Neural progenitor cell (in vitro differentiated cells): ENCODE measurements at regions not wholly inside any gene's neighbourhood (a gene's known extent, or its start where the extent isn't known, plus 50 kb on each side); places are given as distances from the start of the nearest gene placed in this dataset.

Source experiments
- DNase-seq: peaks from one replicate; pipeline ENCODE4 v3.0.0-alpha.2; 2016; ENCODE audit warnings: low spot score
- H2AFZ ChIP-seq: fragments of 200-600 bp; sonication (generic); replicated peaks from 2 replicates; pipeline ENCODE4 v1.6.1; 2016; ENCODE audit warnings: antibody characterized with exemption
- H3F3A ChIP-seq: fragments of 200-600 bp; sonication (generic); 2 replicates; pipeline ENCODE4 v1.6.1; 2016; ENCODE audit warnings: antibody characterized with exemption, low read depth
- H3K27ac ChIP-seq: fragments of 200-600 bp; sonication (generic); 2 replicates; pipeline ENCODE4 v1.5.1; 2016; ENCODE audit warnings: mild to moderate bottlenecking
- H3K27me3 ChIP-seq: fragments of 200-600 bp; sonication (generic); 2 replicates; pipeline ENCODE4 v1.6.1; 2016; ENCODE audit warnings: mild to moderate bottlenecking, moderate library complexity
- H3K36me3 ChIP-seq: fragments of 200-600 bp; sonication (generic); 2 replicates; pipeline ENCODE4 v1.5.1; 2016
- H3K4me1 ChIP-seq: fragments of 200-600 bp; sonication (generic); 2 replicates; pipeline ENCODE4 v1.6.1; 2016; ENCODE audit warnings: mixed run types
- H3K4me2 ChIP-seq: fragments of 200-600 bp; sonication (generic); 2 replicates; pipeline ENCODE4 v1.6.1; 2016
- H3K4me3 ChIP-seq: fragments of 200-600 bp; sonication (generic); 2 replicates; pipeline ENCODE4 v1.5.1; 2016
- H3K79me2 ChIP-seq: fragments of 200-600 bp; sonication (generic); 2 replicates; pipeline ENCODE4 v1.6.1; 2016; ENCODE audit warnings: low read depth
- H3K9ac ChIP-seq: fragments of 200-600 bp; sonication (generic); 2 replicates; pipeline ENCODE4 v1.6.1; 2016
- H3K9me3 ChIP-seq: fragments of 200-600 bp; sonication (generic); 2 replicates; pipeline ENCODE4 v1.5.1; 2016; ENCODE audit warnings: low read depth
- H4K20me1 ChIP-seq: fragments of 200-600 bp; sonication (generic); 2 replicates; pipeline ENCODE4 v1.6.1; 2016; ENCODE audit warnings: low read depth
- H3K27ac Mint-ChIP-seq: 3 replicates; pipeline ENCODE4 v1.8.0; 2021; ENCODE audit warnings: mixed read lengths
- H3K27me3 Mint-ChIP-seq: 2 replicates; pipeline ENCODE4 v1.8.0; 2022; ENCODE audit warnings: low read depth, mild to moderate bottlenecking, inconsistent platforms, moderate library complexity, mixed read lengths; ENCODE audit not compliant: insufficient read depth
- H3K36me3 Mint-ChIP-seq: 3 replicates; pipeline ENCODE4 v1.8.0; 2021; ENCODE audit warnings: mixed read lengths
- H3K4me1 Mint-ChIP-seq: 3 replicates; pipeline ENCODE4 v1.8.0; 2021; ENCODE audit warnings: mixed read lengths
- H3K4me3 Mint-ChIP-seq: 3 replicates; pipeline ENCODE4 v1.8.0; 2021; ENCODE audit warnings: mild to moderate bottlenecking, moderate library complexity, mixed read lengths
- H3K9me3 Mint-ChIP-seq: 3 replicates; pipeline ENCODE4 v1.8.0; 2020; ENCODE audit warnings: mixed read lengths
- EZH2 ChIP-seq: fragments of 200-600 bp; sonication (generic); IDR thresholded peaks from 2 replicates; pipeline ENCODE4 v1.6.1; 2017; ENCODE audit warnings: antibody characterized with exemption, mild to moderate bottlenecking, moderate library complexity
- EZH2phosphoT487 ChIP-seq: fragments of 200-600 bp; sonication (generic); IDR thresholded peaks from 2 replicates; pipeline ENCODE4 v1.6.1; 2017; ENCODE audit warnings: antibody characterized with exemption
- TF ChIP-seq, protein P1 (sequence below): fragments of 200-600 bp; sonication (generic); IDR thresholded peaks from 2 replicates; pipeline ENCODE4 v1.5.1; 2017; ENCODE audit warnings: antibody characterized with exemption, mild to moderate bottlenecking

DNA sequence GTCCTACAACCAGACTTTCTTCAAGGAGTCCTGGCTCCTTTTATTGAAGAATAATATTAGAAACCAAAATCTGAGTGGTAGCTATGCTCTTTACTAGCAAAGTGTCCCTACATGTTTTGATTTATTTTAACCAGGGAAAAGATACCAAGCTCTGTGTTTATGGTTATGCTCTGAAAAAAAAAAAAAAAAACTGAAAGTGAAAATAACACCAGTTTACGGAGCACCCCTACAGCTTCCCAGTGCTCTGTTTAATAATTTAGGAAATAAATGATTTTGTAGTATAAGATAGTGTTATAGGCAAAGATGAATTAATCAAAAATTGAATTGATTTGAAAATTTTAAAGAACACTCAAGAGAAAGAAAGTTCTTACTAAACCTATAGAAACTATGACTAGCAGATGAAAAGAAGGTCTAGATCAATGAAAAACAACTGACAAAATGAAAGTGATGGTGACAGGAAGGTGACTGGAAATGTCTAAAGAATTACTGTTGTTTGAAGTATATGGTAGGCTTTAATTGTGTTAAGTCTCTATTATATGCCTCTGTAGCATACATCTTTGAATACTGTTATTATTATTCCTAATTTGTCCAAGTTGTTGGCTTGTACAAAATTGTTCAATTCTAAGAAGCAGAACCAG is 1698.4 kb upstream of the PCDH10 start:
- peaks cover 7% of the 10 kb centered on the region for H3K9me3 Mint-ChIP-seq
- Histone ChIP-seq H3F3A (no peaks in the 10 kb centered on the region), H3K4me3 (no peak overlapping the region), H4K20me1 (no peaks in the 10 kb centered on the region), H3K79me2 (no peaks in the 10 kb centered on the region), H3K27me3 (no peaks in the 10 kb centered on the region), H3K4me2 (no peak overlapping the region), H3K27ac (no peak overlapping the region), H3K9ac (no peak overlapping the region), H3K36me3 (no peaks in the 10 kb centered on the region), H2AFZ (no peak overlapping the region), H3K9me3 (no peaks in the 10 kb centered on the region), H3K4me1 (no peaks in the 10 kb centered on the region)
- no peak for TF ChIP-seq EZH2phosphoT487
- no peak for TF ChIP-seq EZH2
- TF ChIP-seq, protein P1, sequence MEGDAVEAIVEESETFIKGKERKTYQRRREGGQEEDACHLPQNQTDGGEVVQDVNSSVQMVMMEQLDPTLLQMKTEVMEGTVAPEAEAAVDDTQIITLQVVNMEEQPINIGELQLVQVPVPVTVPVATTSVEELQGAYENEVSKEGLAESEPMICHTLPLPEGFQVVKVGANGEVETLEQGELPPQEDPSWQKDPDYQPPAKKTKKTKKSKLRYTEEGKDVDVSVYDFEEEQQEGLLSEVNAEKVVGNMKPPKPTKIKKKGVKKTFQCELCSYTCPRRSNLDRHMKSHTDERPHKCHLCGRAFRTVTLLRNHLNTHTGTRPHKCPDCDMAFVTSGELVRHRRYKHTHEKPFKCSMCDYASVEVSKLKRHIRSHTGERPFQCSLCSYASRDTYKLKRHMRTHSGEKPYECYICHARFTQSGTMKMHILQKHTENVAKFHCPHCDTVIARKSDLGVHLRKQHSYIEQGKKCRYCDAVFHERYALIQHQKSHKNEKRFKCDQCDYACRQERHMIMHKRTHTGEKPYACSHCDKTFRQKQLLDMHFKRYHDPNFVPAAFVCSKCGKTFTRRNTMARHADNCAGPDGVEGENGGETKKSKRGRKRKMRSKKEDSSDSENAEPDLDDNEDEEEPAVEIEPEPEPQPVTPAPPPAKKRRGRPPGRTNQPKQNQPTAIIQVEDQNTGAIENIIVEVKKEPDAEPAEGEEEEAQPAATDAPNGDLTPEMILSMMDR = no peak
- H3K36me3 Mint-ChIP-seq = no peaks in the 10 kb centered on the region
- no peak overlapping the region for H3K27ac Mint-ChIP-seq
- H3K4me1 Mint-ChIP-seq = no peaks in the 10 kb centered on the region
- no peak for DNase-seq
- peaks cover 2% of the 10 kb centered on the region for H3K27me3 Mint-ChIP-seq
- no peak overlapping the region for H3K4me3 Mint-ChIP-seq

DNA sequence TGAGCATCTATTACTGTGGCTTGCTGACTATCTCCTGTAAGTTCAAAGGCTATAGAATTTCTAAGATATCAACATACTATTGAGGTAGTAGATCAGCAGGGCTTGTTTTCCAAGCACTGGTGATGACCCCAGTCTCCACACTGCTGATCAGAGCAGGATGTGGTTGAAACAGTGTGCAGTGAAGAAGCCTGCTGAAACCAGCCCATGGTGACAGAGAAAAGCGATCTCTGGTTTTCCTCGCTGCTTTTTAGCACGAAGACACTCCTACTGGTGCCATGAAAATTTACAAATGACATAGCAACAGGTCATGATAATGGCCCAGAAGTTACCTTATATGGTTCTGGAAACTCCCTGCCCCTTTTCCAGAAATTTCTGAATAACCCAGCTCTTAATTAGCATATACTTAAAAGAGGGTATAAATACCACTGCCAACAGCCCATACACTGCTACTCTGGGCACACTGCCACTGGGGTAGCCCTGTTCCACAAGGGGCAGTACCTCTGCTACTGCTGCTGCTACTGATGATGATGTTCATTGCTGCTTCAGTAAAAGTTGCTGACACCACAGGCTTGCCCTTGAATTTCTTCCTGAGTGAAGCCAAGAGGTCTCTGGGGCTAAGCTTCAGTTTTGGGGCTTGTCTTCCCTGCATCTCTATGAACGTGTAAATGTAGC is 1689.5 kb upstream of the PCDH10 start:
- Histone ChIP-seq H3F3A (no peaks in the 10 kb centered on the region), H2AFZ (peak overlapping the region; percentile 3), H3K36me3 (no peaks in the 10 kb centered on the region), H3K27ac (no peak overlapping the region), H3K79me2 (no peaks in the 10 kb centered on the region), H3K4me2 (no peak overlapping the region), H4K20me1 (no peaks in the 10 kb centered on the region), H3K4me3 (no peak overlapping the region), H3K9me3 (no peaks in the 10 kb centered on the region), H3K4me1 (no peaks in the 10 kb centered on the region), H3K9ac (no peak overlapping the region), H3K27me3 (no peaks in the 10 kb centered on the region)
- H3K36me3 Mint-ChIP-seq = no peaks in the 10 kb centered on the region
- TF ChIP-seq, protein P1 = no peak
- TF ChIP-seq EZH2phosphoT487 (no peak), EZH2 (no peak)
- peaks cover 2% of the 10 kb centered on the region for H3K27me3 Mint-ChIP-seq
- peaks cover 10% of the 10 kb centered on the region for H3K9me3 Mint-ChIP-seq
- H3K4me3 Mint-ChIP-seq = no peak overlapping the region
- H3K27ac Mint-ChIP-seq = no peak overlapping the region
- no peaks in the 10 kb centered on the region for H3K4me1 Mint-ChIP-seq
- DNase-seq = no peak

DNA sequence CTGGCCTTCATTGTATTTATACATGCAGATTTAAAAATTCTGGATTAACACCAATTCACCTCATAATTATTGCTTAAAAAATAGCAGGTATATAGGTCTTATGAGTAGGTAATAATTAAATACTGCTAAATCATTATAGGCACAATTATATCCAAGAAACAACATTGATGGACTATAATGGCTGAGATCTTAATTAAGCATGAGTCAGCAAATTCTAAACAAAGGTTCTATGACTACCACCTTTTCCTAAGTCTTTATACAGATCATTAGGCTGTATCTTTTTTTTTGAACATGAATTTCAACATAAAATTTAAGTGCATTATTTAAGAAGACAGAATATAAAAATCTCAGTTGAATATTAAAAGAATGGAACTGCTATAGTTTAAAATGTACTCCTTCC is 1678.7 kb upstream of the PCDH10 start:
- H3K4me2 ChIP-seq = no peak overlapping the region
- no peak overlapping the region for H3K4me3 Mint-ChIP-seq
- no peaks in the 10 kb centered on the region for H3K4me1 Mint-ChIP-seq
- H3F3A ChIP-seq = no peaks in the 10 kb centered on the region
- H3K27ac ChIP-seq = no peak overlapping the region
- H2AFZ ChIP-seq = no peak overlapping the region
- H3K36me3 Mint-ChIP-seq = no peaks in the 10 kb centered on the region
- no peak overlapping the region for H3K4me3 ChIP-seq
- H3K27me3 ChIP-seq = no peaks in the 10 kb centered on the region
- peaks cover 4% of the 10 kb centered on the region for H3K9me3 Mint-ChIP-seq
- TF ChIP-seq, protein P1 = no peak
- no peak for TF ChIP-seq EZH2
- no peak for TF ChIP-seq EZH2phosphoT487
- no peaks in the 10 kb centered on the region for H4K20me1 ChIP-seq
- no peaks in the 10 kb centered on the region for H3K79me2 ChIP-seq
- no peaks in the 10 kb centered on the region for H3K27me3 Mint-ChIP-seq
- no peak for DNase-seq
- no peaks in the 10 kb centered on the region for H3K36me3 ChIP-seq
- H3K27ac Mint-ChIP-seq = no peak overlapping the region
- no peaks in the 10 kb centered on the region for H3K4me1 ChIP-seq
- no peak overlapping the region for H3K9ac ChIP-seq
- no peaks in the 10 kb centered on the region for H3K9me3 ChIP-seq
